ENCODE measurements at regions not wholly inside any gene's neighbourhood (a gene's known extent, or its start where the extent isn't known, plus 50 kb on each side); places are given as distances from the start of the nearest gene placed in this dataset.

- no peak for TF ChIP-seq CTCF (IDR thresholded peaks at IDR 0.05 in 4 of 5, conservative IDR thresholded peaks at IDR 0.05 in 1 of 5)
- no peak for TF ChIP-seq POLR2A (IDR thresholded peaks at IDR 0.05)
These were observed 334.8 kb downstream of the SATB1 start for GRCh38 chr3:18090377-18090776.
